Lung (tissue), 11 donors: ENCODE measurements at regions not wholly inside any gene's neighbourhood (a gene's known extent, or its start where the extent isn't known, plus 50 kb on each side); places are given as distances from the start of the nearest gene placed in this dataset.
"Not testable (repeated sequence)": the region's sequence is repeated elsewhere in the genome, so short reads cannot be mapped to it uniquely, and the experiment has no call there.

Experiments
- ATAC-seq: fragments of 200-7000 bp; cut with Tn5 transposase; one replicate; pipeline ENCODE4 v1.9.1; 2020; ENCODE audit warnings: moderate number of reproducible peaks; ENCODE audit not compliant: insufficient read depth, low FRiP score
- DNase-seq, 3 donors: peaks; one replicate each; pipeline ENCODE4 v3.0.0-alpha.2; 2013 to 2017
- H3K27ac ChIP-seq, 2 donors: one replicate each; pipeline ENCODE4 v1.5.1; 2013; ENCODE audit warnings: mild to moderate bottlenecking in 2 of 2, moderate library complexity in 2 of 2, control low read depth in 1 of 2, inconsistent platforms in 1 of 2, low read depth in 1 of 2, low read length in 1 of 2
- H3K27me3 ChIP-seq, 3 donors: one replicate each; pipeline ENCODE4 v1.5.1; 2013; ENCODE audit warnings: low read length in 2 of 3; ENCODE audit not compliant: control insufficient read depth in 3 of 3, insufficient read depth in 3 of 3
- H3K36me3 ChIP-seq, 4 donors: one replicate each; pipeline ENCODE4 v1.5.1; 2013; ENCODE audit warnings: low read length in 4 of 4, mild to moderate bottlenecking in 1 of 4, moderate library complexity in 1 of 4; ENCODE audit not compliant: control insufficient read depth in 4 of 4, insufficient read depth in 4 of 4
- H3K4me1 ChIP-seq, 5 donors: one replicate each; pipeline ENCODE4 v1.5.1; 2013; ENCODE audit warnings: low read length in 5 of 5, mild to moderate bottlenecking in 2 of 5, moderate library complexity in 1 of 5; ENCODE audit not compliant: control insufficient read depth in 5 of 5, insufficient read depth in 5 of 5
- H3K4me3 ChIP-seq: one replicate; pipeline ENCODE4 v1.5.1; 2013; ENCODE audit warnings: mild to moderate bottlenecking, control low read depth, moderate library complexity
- H3K9ac ChIP-seq, 2 donors: one replicate each; pipeline ENCODE4 v1.5.1; 2013; ENCODE audit warnings: low read length in 2 of 2, control low read depth in 1 of 2; ENCODE audit not compliant: insufficient read depth in 1 of 2
- H3K9me3 ChIP-seq, 4 donors: one replicate each; pipeline ENCODE4 v1.5.1; 2013; ENCODE audit warnings: low read length in 3 of 4, mild to moderate bottlenecking in 1 of 4, moderate library complexity in 1 of 4; ENCODE audit not compliant: control insufficient read depth in 4 of 4, insufficient read depth in 3 of 4
- WGBS, 2 donors: extraction: QIAGEN DNeasy Blood & Tissue Kit; methylation state at CpG; one replicate each; pipeline ENCODE4 v1.1.7; 2013; 5-methylcytosine and 5-hydroxymethylcytosine counted together
- TF ChIP-seq, protein P1 (sequence below): IDR thresholded peaks from 2 replicates; pipeline ENCODE4 v1.5.1; 2012; ENCODE audit warnings: mild to moderate bottlenecking; ENCODE audit errors: control extremely low read depth, extremely low read depth
- donor health status: control.
- donor health status: control.
- donor health status: Bipolar disorder and iron deficiency.
- donor health status: healthy.
- donor health status: DM: yes; HTN: yes; CAD: no.

DNA sequence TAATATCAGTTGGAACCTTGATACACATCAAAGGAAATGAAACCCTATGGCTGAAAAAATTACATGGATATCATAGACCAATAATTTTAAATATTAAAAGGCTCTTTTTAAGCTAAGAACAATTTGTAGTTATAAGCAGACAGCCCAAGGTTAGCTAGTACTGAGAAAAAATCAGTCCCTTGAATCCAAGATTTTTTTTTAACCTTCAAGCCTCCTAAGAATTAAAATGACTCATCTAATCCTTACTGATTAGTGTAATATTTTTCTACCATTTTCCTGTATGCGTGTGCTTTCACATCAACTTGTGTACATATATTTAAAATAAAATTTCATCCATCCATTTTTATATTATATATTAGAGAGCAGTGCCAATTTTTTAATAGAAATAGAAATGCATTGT lies 1004.9 kb upstream of the ZEB2 start:
- H3K9me3 ChIP-seq = no peaks in the 10 kb centered on the region

GRCh38 chr2:145524303-145524702 lies 1004.4 kb upstream of the ZEB2 start:
- no peak overlapping the region for H3K4me3 ChIP-seq
- TF ChIP-seq, protein P1, sequence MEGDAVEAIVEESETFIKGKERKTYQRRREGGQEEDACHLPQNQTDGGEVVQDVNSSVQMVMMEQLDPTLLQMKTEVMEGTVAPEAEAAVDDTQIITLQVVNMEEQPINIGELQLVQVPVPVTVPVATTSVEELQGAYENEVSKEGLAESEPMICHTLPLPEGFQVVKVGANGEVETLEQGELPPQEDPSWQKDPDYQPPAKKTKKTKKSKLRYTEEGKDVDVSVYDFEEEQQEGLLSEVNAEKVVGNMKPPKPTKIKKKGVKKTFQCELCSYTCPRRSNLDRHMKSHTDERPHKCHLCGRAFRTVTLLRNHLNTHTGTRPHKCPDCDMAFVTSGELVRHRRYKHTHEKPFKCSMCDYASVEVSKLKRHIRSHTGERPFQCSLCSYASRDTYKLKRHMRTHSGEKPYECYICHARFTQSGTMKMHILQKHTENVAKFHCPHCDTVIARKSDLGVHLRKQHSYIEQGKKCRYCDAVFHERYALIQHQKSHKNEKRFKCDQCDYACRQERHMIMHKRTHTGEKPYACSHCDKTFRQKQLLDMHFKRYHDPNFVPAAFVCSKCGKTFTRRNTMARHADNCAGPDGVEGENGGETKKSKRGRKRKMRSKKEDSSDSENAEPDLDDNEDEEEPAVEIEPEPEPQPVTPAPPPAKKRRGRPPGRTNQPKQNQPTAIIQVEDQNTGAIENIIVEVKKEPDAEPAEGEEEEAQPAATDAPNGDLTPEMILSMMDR = no peak
- no peaks in the 10 kb centered on the region for H3K27me3 ChIP-seq
- ATAC-seq (no peak), DNase-seq (no peak)
- H3K27ac ChIP-seq = no peak overlapping the region
- H3K36me3 ChIP-seq = no peaks in the 10 kb centered on the region
- H3K4me1 ChIP-seq = no peaks in the 10 kb centered on the region
- no peak overlapping the region for H3K9ac ChIP-seq
- WGBS, 2 donors = 64 to 79% methylated on average over 6 of the region's 6 CpGs
- H3K9me3 ChIP-seq = no peaks in the 10 kb centered on the region

More for the DNA sequence above, 1004.9 kb upstream of the ZEB2 start:
- DNase-seq = no peak
- no peak overlapping the region for H3K9ac ChIP-seq
- H3K36me3 ChIP-seq = no peaks in the 10 kb centered on the region
- TF ChIP-seq, protein P1 = no peak
- no peak for ATAC-seq
- no peaks in the 10 kb centered on the region for H3K27me3 ChIP-seq
- no peaks in the 10 kb centered on the region for H3K4me1 ChIP-seq
- no peak overlapping the region for H3K27ac ChIP-seq
- WGBS, 2 donors = 87 to 92% methylated on average over 1 of the region's 1 CpG
- H3K4me3 ChIP-seq = no peak overlapping the region

GRCh38 chr2:145519254-145519653 lies 999.3 kb upstream of the ZEB2 start:
- H3K9ac ChIP-seq, ATAC-seq, H3K4me1 ChIP-seq, H3K27me3 ChIP-seq, H3K27ac ChIP-seq, H3K4me3 ChIP-seq, H3K36me3 ChIP-seq, DNase-seq, H3K9me3 ChIP-seq: not testable (repeated sequence)
- WGBS, 2 donors = 93 to 97% methylated on average over 5 of the region's 5 CpGs

- no peak for ATAC-seq
- TF ChIP-seq, protein P1 = no peak
- no peaks in the 10 kb centered on the region for H3K36me3 ChIP-seq
- H3K4me1 ChIP-seq = no peaks in the 10 kb centered on the region
- H3K27me3 ChIP-seq = no peaks in the 10 kb centered on the region
- H3K9me3 ChIP-seq = no peaks in the 10 kb centered on the region
- WGBS, 2 donors = 93 to 97% methylated on average over 4 of the region's 4 CpGs
- H3K4me3 ChIP-seq = no peak overlapping the region
- H3K9ac ChIP-seq = no peak overlapping the region
- H3K27ac ChIP-seq = no peak overlapping the region
- no peak for DNase-seq
Measured at GRCh38 chr2:145511946-145512345, 992.0 kb upstream of the ZEB2 start.
